Prostate gland (tissue), 2 donors: ENCODE measurements at regions not wholly inside any gene's neighbourhood (a gene's known extent, or its start where the extent isn't known, plus 50 kb on each side); places are given as distances from the start of the nearest gene placed in this dataset.

Source experiments
- CTCF ChIP-seq, 4 experiments: fragments of 200-600 bp in 2 of 4; fragments of 450-650 bp in 2 of 4; sonication (generic) in 2 of 4; IDR thresholded peaks; 1 replicate in 3 of 4; 2 replicates in 1 of 4; pipeline ENCODE4 v1.5.1; 2016 to 2019; ENCODE audit warnings: antibody characterized with exemption in 4 of 4, mild to moderate bottlenecking in 2 of 4, moderate library complexity in 2 of 4
- POLR2A ChIP-seq: fragments of 450-650 bp; IDR thresholded peaks from one replicate; pipeline ENCODE4 v1.6.1; 2016; ENCODE audit warnings: antibody characterized with exemption, mild to moderate bottlenecking

GRCh38 chr2:125364984-125365265, 1291.0 kb upstream of the GYPC start:
- TF ChIP-seq POLR2A (no peak), CTCF (IDR thresholded peaks at IDR 0.05) (no peak)
